ENCODE measurements at regions not wholly inside any gene's neighbourhood (a gene's known extent, or its start where the extent isn't known, plus 50 kb on each side); places are given as distances from the start of the nearest gene placed in this dataset.

DNA sequence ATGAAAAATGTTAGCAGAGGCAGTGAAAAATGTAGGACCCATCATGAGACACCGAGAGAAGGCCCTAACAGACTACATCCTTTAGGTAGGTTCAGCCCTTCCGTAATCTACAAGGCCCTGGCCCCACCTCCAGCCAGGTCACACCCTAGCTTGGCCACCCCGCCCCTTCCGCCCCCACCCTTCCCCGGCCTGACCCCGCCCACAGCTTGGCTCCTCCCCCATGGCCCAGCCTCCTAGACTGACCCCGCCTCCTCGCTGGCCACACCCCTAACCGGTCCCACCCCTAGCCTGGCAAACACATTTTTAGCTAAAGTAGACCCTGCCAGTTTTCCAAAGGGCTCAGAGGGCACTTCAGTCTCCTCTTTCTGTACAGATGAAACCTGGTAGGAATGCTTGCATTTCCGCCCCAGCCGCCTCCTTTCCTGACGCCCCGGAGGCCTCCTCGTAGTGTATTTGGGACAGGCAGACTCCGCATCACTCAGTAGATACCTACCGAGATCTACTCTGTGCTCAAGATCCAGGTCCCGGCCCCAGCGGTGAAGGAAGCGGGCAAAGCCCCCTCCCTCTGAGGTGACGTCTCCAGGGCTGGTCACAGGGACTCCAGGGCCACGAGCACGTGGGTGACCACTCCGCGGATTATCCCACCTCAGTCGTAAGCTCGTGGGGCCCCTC, 443.5 kb downstream of the PREX1 start:
- TF ChIP-seq RARB (CRISPR knock-in tag; IDR thresholded peaks at IDR 0.05) = no peak
- TF ChIP-seq, protein P1, sequence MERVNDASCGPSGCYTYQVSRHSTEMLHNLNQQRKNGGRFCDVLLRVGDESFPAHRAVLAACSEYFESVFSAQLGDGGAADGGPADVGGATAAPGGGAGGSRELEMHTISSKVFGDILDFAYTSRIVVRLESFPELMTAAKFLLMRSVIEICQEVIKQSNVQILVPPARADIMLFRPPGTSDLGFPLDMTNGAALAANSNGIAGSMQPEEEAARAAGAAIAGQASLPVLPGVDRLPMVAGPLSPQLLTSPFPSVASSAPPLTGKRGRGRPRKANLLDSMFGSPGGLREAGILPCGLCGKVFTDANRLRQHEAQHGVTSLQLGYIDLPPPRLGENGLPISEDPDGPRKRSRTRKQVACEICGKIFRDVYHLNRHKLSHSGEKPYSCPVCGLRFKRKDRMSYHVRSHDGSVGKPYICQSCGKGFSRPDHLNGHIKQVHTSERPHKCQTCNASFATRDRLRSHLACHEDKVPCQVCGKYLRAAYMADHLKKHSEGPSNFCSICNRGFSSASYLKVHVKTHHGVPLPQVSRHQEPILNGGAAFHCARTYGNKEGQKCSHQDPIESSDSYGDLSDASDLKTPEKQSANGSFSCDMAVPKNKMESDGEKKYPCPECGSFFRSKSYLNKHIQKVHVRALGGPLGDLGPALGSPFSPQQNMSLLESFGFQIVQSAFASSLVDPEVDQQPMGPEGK (CRISPR knock-in tag; IDR thresholded peaks at IDR 0.05; ENCODE audit: borderline replicate concordance) = no peak
- TF ChIP-seq OSR1 (CRISPR knock-in tag; IDR thresholded peaks at IDR 0.05) = no peak
- no peak for TF ChIP-seq SNAI2 (CRISPR knock-in tag; IDR thresholded peaks at IDR 0.05)
- TF ChIP-seq POU6F1 (CRISPR knock-in tag; IDR thresholded peaks at IDR 0.05; ENCODE audit: borderline replicate concordance, low read depth) = no peak
- TF ChIP-seq ZFP3 (CRISPR knock-in tag; IDR thresholded peaks at IDR 0.05) = no peak
- TF ChIP-seq TOX (CRISPR knock-in tag; IDR thresholded peaks at IDR 0.05; ENCODE audit: borderline replicate concordance) = no peak
- no peak for TF ChIP-seq CSDC2 (CRISPR knock-in tag; IDR thresholded peaks at IDR 0.05)
- no peak for TF ChIP-seq TCF4 (CRISPR knock-in tag; IDR thresholded peaks at IDR 0.05; ENCODE audit: borderline replicate concordance)
- TF ChIP-seq GLIS3 (CRISPR knock-in tag; IDR thresholded peaks at IDR 0.05) = no peak
- no peak for TF ChIP-seq ESRRG (CRISPR knock-in tag; IDR thresholded peaks at IDR 0.05)
- TF ChIP-seq ZNF565 (CRISPR knock-in tag; conservative IDR thresholded peaks at IDR 0.05; ENCODE audit: low read depth) = no peak
- TF ChIP-seq BACH2 (CRISPR knock-in tag; IDR thresholded peaks at IDR 0.05; ENCODE audit: borderline replicate concordance) = no peak
- TF ChIP-seq, protein P2, sequence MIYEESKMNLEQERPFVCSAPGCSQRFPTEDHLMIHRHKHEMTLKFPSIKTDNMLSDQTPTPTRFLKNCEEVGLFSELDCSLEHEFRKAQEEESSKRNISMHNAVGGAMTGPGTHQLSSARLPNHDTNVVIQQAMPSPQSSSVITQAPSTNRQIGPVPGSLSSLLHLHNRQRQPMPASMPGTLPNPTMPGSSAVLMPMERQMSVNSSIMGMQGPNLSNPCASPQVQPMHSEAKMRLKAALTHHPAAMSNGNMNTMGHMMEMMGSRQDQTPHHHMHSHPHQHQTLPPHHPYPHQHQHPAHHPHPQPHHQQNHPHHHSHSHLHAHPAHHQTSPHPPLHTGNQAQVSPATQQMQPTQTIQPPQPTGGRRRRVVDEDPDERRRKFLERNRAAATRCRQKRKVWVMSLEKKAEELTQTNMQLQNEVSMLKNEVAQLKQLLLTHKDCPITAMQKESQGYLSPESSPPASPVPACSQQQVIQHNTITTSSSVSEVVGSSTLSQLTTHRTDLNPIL (CRISPR knock-in tag; IDR thresholded peaks at IDR 0.05; ENCODE audit: low read depth) = no peak

Data from SK-N-SH treated with all-trans-retinoic acid at 6 μM for 48 hours (cell line).